ENCODE measurements at regions not wholly inside any gene's neighbourhood (a gene's known extent, or its start where the extent isn't known, plus 50 kb on each side); places are given as distances from the start of the nearest gene placed in this dataset.
"Not testable (repeated sequence)": the region's sequence is repeated elsewhere in the genome, so short reads cannot be mapped to it uniquely, and the experiment has no call there.

DNA sequence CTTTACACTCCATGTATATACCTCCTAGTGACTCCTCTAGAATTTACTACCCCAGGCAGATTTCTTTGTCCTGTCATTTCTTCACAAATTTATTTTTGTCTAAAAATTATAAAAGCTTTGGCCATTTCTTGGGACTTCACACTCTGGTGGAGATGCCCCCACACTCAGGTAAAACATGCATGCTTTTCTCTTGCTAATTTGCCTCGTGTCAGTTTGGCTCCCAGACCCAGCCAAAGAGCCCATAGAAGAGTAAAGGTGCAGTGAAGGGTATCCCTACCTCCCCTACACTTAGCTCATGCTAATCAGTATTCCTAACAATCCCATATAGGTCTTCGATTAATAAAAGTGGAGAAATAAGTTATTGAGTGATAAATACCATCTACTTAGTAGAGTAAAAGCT, 256.5 kb upstream of the KRR1 start:
- in situ Hi-C loops (cut with MboI; ENCODE audit: low sequenced_read_pairs) = no loop called here

DNA sequence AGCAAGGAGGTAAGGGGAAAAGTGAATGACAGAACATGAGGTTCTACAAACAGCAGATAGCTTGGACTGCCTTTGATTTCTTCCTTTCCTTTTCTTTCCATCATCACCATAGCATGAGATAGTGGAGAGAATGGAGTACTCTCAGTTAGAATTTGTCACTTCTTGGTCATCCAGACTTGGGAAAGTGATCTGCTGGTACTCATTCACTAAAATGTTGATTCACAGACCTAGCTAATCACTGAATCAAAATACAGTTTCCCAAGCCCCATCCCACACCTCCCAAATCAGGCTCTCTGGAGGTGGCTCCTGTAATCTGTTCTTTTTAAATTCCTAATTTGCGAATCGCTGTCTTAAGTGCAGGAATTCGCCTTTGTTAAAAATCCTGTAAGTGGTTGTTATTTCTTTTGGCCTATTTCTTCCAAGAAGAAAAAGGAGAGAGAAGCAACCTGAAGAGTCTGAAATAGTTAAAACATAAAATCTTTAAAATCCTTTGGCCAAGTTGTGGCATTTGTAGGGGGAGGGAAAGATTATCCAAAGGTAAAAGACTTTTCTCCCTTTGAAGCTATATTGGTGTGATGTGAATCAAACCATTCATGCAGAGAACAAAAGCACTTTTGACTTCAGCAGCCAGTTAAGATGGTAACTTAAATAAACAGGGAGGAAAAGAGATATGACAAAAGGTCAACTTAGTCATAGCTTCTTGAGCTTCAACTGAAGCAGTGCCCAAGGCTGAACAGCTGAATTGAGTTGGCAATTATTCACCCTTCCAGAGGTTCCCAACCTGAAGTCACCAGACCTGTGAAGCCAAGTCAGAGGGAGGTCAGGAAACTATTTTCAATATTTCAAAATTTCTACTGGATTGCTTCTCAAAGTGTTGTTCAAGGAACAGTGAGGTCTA, 255.1 kb upstream of the KRR1 start:
- in situ Hi-C loops (cut with MboI; ENCODE audit: low sequenced_read_pairs) = no loop called here

DNA sequence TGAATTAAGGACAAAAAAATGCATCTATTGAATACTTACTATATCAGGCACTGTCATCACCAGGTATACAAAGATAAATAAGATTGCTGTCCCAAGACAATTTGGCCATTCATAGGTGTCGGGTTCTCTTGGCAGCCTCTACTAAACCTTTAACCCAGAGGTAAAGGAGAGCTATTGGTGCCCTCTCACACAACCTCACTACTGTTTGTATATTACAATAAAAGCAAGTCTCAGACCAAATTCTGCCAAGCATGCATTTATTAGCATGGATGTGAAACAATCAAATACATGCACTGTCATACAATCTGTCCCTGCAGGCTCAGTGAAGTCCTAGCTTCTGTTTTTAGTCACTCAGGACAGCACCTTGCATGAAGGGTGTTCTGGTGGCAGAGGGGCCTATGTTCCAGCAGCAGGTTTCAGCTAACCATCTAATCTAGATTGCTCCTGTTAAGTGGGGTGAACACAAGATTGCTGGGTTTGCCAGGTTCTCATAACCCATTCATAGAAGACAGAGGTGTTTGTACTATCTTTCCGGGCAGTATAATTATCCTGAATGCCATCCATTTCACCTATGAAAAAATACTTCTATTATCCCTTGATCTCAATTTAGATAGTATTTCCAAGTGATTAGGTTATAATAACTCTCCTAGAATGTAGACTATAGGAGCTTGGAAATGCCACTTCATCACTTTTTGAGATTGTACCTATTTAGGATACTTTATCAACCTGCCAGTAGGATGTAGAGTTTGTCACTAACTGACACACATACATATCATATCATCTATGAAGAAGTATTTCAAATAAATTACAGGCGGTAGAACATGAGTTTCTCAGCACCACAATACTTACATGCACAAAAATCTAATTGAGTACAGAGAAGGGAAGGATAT, 254.0 kb upstream of the KRR1 start:
- in situ Hi-C loops (cut with MboI; ENCODE audit: low sequenced_read_pairs) = no loop called here

DNA sequence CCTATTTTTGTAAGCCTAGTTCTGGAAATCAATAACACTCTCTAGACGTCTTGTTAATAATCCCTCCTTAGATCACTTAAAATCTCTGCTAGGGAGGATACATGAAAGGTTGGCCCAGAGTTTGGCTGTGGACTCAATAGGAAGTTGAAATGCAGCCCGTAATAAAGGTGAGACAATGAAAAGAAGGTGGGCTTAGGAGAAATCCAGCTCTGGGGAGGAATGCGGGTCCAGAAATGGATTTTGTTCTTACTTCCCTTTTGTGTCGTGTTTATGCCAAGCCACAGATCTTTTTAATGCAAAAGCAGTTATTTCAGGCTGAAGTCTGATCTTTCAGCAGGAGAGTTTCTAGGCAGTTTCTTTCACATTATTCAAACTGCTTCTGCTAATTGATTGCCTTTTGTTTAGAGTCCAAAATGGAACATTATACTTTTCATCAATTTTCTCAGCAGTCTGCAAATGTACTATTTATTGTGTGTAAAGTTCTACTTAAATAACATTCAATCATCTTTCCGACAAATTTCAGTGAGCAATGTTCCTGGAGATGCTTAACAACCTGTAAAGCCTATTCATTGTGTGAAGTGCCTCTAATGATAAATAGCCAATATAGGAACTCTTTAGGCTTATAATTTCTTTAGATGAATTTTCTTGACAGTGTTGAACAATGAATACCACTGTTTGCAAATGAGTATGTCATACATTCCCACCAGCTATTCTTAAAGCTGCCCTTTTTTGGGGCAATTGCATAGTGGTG, 252.9 kb upstream of the KRR1 start:
- in situ Hi-C loops (cut with MboI; ENCODE audit: low sequenced_read_pairs) = no loop called here

DNA sequence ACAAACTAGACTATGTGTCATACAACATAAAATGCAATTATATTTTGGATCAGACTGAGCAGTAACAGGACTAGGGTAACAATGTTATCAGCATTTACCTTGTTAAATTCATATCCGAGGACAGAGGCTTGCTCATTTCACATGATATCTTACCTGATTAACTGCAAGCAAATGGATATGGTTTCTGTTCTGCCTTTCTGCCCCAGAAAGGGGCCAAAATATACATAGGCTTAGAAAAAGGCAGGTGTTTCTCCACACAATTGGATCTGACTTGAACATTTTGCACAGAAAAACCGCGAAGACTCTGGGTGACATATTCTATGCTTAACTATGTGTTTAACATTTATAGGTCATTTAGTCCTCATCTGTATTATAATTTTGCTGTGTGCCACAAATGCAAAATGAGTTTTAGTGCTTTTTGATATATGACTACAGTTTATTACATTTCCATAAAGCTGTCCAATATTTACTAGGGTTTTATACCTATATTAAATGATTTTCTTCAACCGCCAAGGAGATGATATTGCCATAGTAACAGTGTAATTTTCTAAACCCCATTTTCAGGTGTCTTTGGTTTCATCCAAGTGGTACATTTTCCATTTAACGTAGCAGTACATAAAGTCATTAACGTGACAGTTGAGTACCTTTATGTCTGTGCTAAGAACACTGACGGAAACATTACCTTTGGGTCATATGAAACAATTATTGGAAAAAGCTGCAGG, 249.3 kb upstream of the KRR1 start:
- in situ Hi-C loops (cut with MboI; ENCODE audit: low sequenced_read_pairs) = no loop called here

DNA sequence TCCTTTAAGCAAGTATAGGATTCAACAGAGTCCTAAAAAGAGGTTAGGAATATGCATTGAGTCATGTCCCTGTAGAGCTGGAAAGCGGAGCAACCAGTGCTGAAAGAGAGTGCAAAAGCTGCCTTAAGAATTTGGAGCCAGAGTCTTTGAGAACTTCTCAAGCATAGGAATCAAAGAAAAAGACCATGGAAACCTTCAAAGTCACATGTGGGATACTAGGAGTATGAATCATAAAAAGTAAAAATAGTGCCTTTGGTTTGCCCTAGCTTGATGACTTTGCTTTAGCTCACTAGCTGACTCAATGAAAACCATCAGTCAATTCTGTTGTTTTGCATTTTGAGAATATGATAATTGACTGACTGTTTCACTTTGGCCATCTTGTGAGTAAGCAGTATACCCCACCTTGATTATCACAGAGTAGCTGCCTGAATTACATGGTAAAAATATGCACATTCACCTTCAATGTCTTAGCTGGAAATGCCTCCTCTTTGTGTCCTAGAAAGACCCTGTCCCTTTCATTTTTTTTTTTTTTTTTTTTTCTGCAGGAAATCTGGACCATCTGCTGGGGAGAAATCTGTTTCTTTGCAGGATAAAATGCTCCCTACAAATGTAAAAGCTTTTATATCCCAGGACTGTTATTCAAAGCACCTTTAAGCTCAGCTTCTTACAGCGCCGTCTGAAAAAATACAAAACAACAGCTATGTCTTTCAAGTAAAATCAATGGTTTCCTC, 248.6 kb upstream of the KRR1 start:
- in situ Hi-C loops (cut with MboI; ENCODE audit: low sequenced_read_pairs) = no loop called here

DNA sequence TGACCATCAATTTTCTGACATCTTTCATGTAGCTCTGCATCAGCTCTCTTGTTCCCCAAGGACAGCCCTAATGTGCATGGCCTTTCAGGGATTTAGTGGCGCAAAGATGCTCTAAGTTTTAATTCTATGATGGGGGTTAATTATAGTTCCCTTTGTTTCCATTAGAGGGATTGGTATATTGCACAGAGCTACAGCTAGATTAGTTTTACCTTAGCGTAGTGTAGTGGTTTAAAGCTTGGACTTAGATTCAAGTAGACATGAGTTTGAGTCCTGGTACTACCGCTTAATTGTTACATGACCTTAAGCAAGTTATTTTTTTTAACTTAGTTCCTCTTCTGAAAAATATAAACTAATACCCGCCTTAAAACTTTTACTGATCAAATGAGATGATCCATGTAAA, 247.8 kb upstream of the KRR1 start:
- in situ Hi-C loops (cut with MboI; ENCODE audit: low sequenced_read_pairs) = no loop called here

DNA sequence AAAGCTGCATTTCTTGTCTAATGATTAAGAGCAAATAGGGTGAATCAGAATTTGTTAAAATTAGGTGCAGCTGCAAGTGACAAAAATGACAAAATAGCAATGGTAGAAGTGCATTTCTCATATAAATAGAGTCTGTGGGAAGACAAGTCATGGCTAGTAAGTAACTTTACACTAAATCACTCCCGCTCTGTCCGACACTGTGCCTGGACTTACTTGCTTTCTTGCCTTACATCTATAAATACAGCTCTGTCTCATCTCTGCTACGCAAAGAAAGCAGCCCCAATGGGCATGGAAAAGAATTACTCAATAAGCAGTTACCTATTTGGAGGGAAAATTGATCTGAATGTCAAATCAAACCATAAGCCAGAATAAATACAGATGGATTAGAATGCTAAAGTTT, 245.4 kb upstream of the KRR1 start:
- in situ Hi-C loops (cut with MboI; ENCODE audit: low sequenced_read_pairs) = no loop called here

DNA sequence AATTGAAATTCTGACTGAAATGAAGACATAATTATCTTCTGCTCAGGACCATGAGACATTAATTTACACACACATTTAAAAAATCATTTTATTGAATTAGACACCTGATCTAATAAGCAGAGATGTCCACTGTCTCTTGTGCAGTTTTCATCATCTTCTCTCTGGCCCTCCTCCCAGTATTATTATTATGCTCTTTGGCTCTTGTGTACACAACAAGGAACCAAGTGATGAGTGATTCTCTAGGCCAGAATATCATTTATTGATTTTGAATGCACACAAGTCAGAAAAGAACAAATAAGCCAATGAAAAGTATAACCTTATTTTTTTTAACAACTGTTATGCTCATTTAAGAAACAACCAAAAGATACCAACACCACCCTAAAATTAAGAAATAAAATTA, 244.7 kb upstream of the KRR1 start:
- in situ Hi-C loops (cut with MboI; ENCODE audit: low sequenced_read_pairs) = no loop called here

DNA sequence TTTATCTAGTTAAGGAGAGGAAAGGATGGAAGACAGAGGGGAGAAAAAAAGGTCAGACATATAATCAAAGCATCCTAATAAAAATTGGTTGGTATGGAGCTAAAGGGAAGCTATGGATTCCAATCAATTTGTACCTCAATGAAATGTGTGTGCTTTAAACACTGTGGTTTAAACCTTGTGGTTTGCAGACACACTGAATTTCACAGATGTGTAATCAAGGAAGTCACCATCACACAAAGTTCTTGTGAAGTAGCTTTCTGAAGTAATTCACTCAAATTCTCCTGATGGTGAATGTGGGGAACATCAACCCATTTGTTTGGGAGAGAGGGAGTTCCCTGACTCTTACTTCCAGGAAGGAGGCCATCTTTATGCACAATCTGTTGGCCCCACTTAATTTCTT, 243.3 kb upstream of the KRR1 start:
- in situ Hi-C loops (cut with MboI; ENCODE audit: low sequenced_read_pairs) = no loop called here

DNA sequence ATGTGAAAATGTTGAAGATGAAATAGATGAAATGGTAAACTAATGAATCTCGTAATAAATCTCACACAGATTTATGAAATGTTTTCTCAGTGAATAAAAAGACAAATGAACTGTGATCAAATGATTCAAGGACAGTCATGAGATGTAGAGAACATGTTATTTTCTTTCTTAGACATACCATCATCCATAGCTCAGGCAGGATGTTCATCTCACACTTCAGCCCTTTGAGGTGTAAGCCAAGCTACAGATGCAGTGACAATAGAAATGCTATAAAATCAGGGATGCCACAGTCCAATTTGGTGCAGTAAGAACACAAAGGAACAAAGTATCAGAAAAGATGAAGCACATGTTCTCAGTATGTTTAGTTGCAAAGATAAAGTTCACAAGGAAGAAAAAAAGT, 242.7 kb upstream of the KRR1 start:
- in situ Hi-C loops (cut with MboI; ENCODE audit: low sequenced_read_pairs) = no loop called here

DNA sequence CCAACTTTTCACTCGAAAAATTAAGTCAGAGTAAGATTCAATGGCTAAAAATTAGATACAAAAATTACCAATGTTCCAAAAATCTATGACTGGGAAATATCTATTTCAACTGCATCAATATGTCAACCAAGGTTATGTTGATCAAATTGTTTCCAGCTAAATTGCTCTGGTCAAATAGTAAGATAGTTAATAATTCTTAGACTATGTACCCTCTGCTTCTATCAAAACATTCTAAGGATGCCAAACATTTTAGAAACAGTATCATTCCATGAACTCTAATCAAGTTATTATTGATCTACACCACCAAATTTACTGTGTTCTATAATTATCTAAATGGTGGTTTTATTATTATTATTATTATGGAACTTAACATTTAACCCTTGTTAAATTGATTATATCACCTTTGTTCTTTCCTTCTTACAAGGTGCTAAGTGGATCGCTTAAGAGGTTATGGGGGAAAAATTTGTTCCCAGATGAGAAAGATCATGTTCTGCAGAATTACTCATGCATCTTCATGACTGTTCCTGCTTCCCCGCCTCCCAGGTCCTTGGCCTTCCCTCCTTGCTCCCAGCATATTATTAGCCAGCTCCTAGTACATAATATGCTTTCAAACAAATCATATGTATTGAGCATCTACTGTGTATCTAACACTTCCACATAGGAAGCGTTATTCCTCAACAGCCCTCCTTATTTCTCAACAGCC, 240.5 kb upstream of the KRR1 start:
- in situ Hi-C loops (cut with MboI; ENCODE audit: low sequenced_read_pairs) = no loop called here

DNA sequence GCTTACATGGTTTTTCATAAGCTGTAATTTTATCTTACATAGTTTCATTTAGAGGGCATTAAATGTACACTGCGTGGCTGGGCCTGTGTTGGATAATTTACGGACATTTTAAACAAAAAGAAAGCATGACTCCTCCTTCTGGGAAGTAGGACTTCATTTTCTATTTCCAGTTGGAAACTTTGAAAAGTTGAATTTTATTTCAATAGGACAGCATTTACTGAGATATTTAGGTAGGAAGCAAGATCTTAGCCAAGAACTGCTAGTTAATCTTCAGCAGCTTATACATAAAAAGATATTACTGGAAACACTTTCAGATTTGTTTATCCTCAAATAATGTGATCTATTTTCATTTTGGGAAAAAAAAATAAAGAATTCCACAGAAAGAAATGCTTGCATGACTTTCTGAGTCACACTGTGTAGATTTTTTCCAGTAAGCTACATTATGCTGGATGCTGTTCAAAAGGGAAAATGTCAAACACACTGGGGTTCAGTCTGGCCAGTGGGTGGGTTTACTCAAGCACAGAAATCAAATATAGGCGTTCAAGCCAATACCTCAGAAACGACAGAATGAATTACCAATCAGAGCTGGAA, 239.4 kb upstream of the KRR1 start:
- in situ Hi-C loops (cut with MboI; ENCODE audit: low sequenced_read_pairs) = no loop called here

DNA sequence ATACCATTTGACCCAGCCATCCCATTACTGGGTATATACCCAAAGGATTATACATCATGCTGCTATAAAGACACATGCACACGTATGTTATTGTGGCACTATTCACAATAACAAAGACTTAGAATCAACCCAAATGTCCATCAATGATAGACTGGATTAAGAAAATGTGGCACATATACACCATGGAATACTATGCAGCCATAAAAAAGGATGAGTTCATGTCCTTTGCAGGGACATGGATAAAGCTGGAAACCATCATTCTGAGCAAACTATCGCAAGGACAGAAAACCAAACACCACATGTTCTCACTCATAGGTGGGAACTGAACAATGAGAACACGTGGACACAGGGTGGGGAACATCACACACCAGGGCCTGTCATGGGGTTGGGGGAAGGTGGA, 237.6 kb upstream of the KRR1 start:
- in situ Hi-C loops (cut with MboI; ENCODE audit: low sequenced_read_pairs) = not testable (repeated sequence)

DNA sequence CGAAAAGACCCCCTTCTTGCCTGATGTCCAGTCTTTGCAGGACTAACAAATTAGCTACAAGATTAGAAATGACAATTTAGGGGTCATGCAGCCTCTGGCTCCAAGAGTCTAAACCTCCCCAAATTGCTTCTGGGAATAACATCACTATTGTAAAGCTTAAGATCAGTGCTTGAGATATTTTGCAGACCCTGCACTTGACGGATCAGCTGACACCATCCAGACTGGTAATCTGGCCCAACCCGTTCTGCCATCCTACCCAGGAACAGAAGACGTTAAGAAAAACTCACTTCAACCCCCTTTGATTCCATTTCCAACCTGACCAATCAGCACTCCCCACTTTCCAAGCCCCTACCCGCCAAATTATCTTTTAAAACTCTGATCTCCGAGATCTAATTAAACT, 236.7 kb upstream of the KRR1 start:
- in situ Hi-C loops (cut with MboI; ENCODE audit: low sequenced_read_pairs) = no loop called here

DNA sequence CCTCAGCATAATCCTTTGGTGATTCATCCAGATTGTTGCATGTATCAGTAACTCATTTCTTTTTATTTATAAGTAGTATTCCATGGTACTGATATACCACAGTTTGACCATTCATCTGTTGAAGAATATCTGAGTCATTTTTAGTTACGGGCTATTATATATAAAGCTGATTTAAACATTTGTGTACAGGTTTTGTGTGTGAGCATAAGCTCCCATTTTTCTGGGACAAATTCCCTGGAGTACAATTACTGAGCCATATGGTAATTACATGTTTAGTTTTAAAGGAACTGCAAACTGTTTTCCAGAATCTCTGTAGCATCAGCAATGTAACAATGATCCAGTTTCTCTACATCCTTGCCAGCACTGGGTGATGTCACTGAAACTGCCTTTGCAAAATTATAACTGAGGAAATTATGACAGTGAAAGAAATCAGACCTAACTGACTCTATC, 236.2 kb upstream of the KRR1 start:
- in situ Hi-C loops (cut with MboI; ENCODE audit: low sequenced_read_pairs) = no loop called here

DNA sequence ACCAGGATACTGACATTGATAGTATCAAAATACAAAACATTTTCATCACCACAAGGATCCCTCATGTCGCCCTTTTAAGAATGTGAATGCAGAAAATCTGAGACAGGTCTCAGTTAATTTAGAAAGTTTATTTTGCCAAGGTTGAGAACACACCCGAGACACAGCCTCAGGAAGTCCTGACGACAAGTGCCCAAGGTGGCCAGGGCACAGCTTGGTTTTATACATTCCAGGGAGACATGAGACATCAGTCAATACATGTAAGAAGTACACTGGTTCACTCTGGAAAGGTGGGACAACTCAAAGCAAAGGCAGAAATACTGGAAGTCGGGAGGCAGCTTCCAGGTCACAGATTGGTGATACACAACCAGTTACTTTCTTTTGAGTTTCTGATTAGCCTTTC, 235.2 kb upstream of the KRR1 start:
- in situ Hi-C loops (cut with MboI; ENCODE audit: low sequenced_read_pairs) = no loop called here

DNA sequence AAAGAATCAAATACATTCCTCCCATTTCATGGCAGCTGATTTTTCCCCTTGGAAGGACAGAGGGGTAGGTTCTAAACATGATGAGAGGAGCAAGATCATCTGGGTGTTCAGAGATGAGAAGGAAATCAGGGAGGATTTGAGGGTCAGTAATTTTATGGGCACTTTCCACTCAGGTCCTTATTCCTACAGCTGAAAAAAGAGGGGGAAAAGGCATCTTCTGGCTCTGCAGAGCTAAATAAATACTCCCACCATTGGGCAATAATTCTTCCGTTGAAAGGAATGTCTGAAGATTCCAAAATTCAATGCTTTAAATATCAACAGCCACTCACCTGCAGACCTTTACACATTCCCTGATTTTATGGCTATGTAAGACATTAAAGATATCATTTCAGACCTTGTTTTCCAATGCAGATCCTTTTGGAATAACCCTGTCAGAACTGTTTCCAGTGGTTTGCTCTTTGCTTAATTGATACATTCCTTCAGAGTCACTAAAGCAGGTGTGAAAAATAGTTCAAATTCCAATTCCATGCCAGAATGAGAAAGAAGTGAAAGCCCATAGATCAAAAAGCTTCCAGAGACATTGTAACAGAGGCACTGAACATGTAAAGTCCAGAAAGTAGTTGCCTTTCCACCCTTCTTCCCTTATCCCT, 233.3 kb upstream of the KRR1 start:
- in situ Hi-C loops (cut with MboI; ENCODE audit: low sequenced_read_pairs) = no loop called here
